Thyroid gland (tissue), 4 donors: ENCODE measurements at regions not wholly inside any gene's neighbourhood (a gene's known extent, or its start where the extent isn't known, plus 50 kb on each side); places are given as distances from the start of the nearest gene placed in this dataset.

Experiments used
- DNase-seq, 2 donors: peaks; one replicate each; pipeline ENCODE4 v3.0.0-alpha.2; 2019
- H3K27ac ChIP-seq, 3 donors: fragments of 200-600 bp; sonication (generic); 1 replicate in 2 of 3; 2 replicates in 1 of 3; pipeline ENCODE4 v1.5.1; 2016 to 2019; ENCODE audit warnings: mild to moderate bottlenecking in 1 of 3, moderate library complexity in 1 of 3
- H3K27me3 ChIP-seq: fragments of 200-600 bp; sonication (generic); one replicate; pipeline ENCODE4 v1.5.1; 2019
- H3K36me3 ChIP-seq, 2 donors: fragments of 200-600 bp; sonication (generic); one replicate each; pipeline ENCODE4 v1.5.1; 2016 to 2019
- H3K4me1 ChIP-seq, 2 donors: fragments of 200-600 bp; sonication (generic); one replicate each; pipeline ENCODE4 v1.5.1; 2017 to 2019
- H3K4me3 ChIP-seq, 3 donors: fragments of 200-600 bp; sonication (generic); replicated peaks in 1 of 3; 1 replicate in 2 of 3; 2 replicates in 1 of 3; pipeline ENCODE4 v1.5.1; 2016; ENCODE audit warnings: mild to moderate bottlenecking in 1 of 3
- H3K9me3 ChIP-seq: fragments of 200-600 bp; sonication (generic); one replicate; pipeline ENCODE4 v1.5.1; 2017
- POLR2A ChIP-seq, 2 donors: fragments of 450-650 bp; IDR thresholded peaks; one replicate each; pipeline ENCODE4 v1.6.1; 2017; ENCODE audit warnings: antibody characterized with exemption in 2 of 2, mild to moderate bottlenecking in 2 of 2, moderate library complexity in 1 of 2
- WGBS, 2 donors: methylation state at CpG; one replicate each; pipeline ENCODE4 v1.1.5; 2017; 5-methylcytosine and 5-hydroxymethylcytosine counted together
- intact Hi-C: fragments of 100-400 bp; cut with DNase I; formaldehyde crosslinking; loops from one replicate; pipeline ENCODE4 v1.15.1; 2023
- TF ChIP-seq, protein P1 (sequence below), 6 experiments: fragments of 200-600 bp in 3 of 6; fragments of 450-650 bp in 3 of 6; sonication (generic) in 3 of 6; IDR thresholded peaks; one replicate each; pipeline ENCODE4 v1.5.1; 2016 to 2019; ENCODE audit warnings: antibody characterized with exemption in 6 of 6, mild to moderate bottlenecking in 2 of 6, inconsistent platforms in 1 of 6, moderate library complexity in 1 of 6

DNA sequence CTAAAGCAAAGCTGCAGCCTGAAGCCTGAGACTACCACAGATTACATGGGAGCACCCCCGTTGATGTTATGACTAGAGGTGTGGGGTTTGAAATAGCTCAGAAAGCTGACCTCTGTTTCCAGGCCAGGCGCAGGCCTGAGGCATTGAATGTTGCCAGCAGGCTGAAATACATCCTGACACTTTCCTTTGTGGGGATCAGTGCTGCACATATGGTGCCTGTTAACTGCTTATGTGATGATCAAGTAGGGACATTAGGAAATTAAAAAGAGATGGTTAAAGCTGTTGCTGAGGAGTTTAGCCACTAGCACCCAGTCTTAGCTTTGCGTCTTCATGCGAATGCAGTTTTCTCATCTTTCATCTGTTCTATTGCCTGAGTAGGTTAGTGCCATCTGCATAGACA is 83.2 kb downstream of the CCNA1 start:
- intact Hi-C loops, result no loop called here
- Histone ChIP-seq H3K4me1 (no peaks in the 10 kb centered on the region), H3K4me3 (no peak overlapping the region), H3K36me3 (no peaks in the 10 kb centered on the region), H3K9me3 (no peaks in the 10 kb centered on the region), H3K27ac (no peak overlapping the region), H3K27me3 (no peaks in the 10 kb centered on the region)
- 87 to 89% methylated on average over 4 of the region's 4 CpGs for WGBS, 2 donors
- DNase-seq, result no peak
- TF ChIP-seq, protein P1, sequence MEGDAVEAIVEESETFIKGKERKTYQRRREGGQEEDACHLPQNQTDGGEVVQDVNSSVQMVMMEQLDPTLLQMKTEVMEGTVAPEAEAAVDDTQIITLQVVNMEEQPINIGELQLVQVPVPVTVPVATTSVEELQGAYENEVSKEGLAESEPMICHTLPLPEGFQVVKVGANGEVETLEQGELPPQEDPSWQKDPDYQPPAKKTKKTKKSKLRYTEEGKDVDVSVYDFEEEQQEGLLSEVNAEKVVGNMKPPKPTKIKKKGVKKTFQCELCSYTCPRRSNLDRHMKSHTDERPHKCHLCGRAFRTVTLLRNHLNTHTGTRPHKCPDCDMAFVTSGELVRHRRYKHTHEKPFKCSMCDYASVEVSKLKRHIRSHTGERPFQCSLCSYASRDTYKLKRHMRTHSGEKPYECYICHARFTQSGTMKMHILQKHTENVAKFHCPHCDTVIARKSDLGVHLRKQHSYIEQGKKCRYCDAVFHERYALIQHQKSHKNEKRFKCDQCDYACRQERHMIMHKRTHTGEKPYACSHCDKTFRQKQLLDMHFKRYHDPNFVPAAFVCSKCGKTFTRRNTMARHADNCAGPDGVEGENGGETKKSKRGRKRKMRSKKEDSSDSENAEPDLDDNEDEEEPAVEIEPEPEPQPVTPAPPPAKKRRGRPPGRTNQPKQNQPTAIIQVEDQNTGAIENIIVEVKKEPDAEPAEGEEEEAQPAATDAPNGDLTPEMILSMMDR (IDR thresholded peaks at IDR 0.05), result no peak
- TF ChIP-seq POLR2A (IDR thresholded peaks at IDR 0.05), result no peak

DNA sequence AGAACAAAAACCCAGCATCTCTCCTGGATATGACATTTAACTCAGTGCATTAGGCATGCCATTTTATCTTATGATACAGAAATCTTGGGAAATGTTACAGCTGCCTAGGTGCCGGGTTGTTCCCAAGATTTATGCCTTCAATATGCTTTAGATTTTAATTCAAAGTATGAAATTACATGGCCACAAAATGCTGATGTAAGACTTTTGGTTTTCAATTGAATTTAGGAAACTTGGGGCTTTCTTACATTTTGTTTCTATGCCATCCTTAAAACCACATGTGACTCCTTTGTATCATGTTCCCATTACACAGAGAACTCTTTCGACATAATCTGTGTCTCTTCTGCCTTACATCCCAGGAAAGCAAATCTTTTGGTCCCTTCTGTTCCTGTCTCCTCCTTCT is 83.9 kb downstream of the CCNA1 start:
- intact Hi-C loops, result no loop called here
- Histone ChIP-seq H3K27me3 (no peaks in the 10 kb centered on the region), H3K27ac (no peak overlapping the region), H3K4me3 (no peak overlapping the region), H3K9me3 (no peaks in the 10 kb centered on the region), H3K4me1 (no peaks in the 10 kb centered on the region), H3K36me3 (no peaks in the 10 kb centered on the region)
- DNase-seq, result no peak
- 73 to 94% methylated on average over 2 of the region's 2 CpGs for WGBS, 2 donors
- TF ChIP-seq, protein P1 (IDR thresholded peaks at IDR 0.05), result no peak

DNA sequence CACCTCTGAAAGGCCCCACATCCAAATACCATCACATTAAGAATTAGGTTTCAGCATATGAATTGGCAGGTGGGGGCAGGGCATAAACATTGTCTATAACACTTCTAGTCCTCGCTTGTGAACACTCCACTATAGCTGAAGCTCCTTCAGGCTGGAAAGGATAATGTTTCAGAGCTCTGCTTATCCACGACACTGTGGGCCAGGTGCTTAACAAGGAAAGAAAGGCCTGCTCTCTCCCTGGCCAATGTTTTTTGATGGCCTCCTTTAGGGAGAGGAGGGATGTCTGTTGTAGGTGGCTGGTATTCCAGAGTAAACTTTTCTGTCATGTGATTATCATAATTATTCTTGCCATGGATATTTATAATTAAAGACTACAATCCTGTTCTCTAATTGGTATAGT is 86.4 kb downstream of the CCNA1 start:
- Histone ChIP-seq H3K4me3 (no peak overlapping the region), H3K4me1 (no peaks in the 10 kb centered on the region), H3K9me3 (no peaks in the 10 kb centered on the region), H3K27ac (no peak overlapping the region), H3K36me3 (no peaks in the 10 kb centered on the region), H3K27me3 (no peaks in the 10 kb centered on the region)
- WGBS, 2 donors, result 95% methylated on average over 2 of the region's 2 CpGs
- no peak for TF ChIP-seq POLR2A (IDR thresholded peaks at IDR 0.05)
- TF ChIP-seq, protein P1 (IDR thresholded peaks at IDR 0.05), result no peak
- intact Hi-C loops, result no loop called here
- DNase-seq, result no peak

DNA sequence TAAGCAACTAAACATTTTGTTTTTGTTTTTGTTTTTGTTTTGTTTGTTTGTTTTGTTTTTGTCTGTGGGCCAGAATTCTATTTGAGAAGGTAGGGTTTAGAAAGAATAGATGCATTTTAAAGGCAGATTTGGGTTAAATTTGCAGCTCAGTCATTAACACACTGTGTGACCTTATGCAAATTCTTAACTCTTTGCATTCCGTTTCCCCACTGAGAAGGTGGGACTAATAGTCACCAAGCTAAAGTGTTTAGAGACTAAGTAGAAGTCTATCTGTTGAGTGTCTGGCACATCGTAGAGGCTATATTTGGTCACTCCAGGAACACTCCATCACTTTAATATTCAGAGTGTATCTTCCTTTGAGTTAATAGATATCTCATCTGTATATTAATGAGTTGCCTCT is 87.1 kb downstream of the CCNA1 start:
- Histone ChIP-seq H3K4me1 (no peaks in the 10 kb centered on the region), H3K27me3 (no peaks in the 10 kb centered on the region), H3K4me3 (no peak overlapping the region), H3K36me3 (no peaks in the 10 kb centered on the region), H3K27ac (no peak overlapping the region), H3K9me3 (no peaks in the 10 kb centered on the region)
- whole genome bisulfite sequencing, 2 donors, result 74 to 89% methylated on average over 2 of the region's 2 CpGs
- intact Hi-C loops, result no loop called here
- TF ChIP-seq, protein P1 (IDR thresholded peaks at IDR 0.05), result no peak
- no peak for TF ChIP-seq POLR2A (IDR thresholded peaks at IDR 0.05)
- no peak for DNase-seq

DNA sequence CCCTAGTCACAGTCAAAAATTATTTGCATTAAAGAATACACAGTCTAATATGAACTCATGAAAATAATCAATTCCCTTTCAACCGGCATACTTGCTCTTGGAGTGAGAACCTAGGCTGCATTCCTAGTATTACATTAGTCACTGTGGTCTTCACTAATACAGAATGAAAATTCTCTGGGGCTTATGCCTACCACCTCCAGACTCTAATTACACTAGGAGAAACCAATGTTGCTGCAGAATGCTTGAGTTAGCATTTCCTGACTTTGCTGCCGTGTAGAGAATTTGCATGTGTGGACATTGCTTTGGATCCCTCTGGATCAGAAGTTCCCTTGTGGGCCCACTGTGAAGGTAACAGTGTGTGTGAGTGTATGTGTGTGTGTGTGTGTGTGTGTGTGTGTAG is 87.8 kb downstream of the CCNA1 start:
- 70 to 74% methylated on average over 2 of the region's 2 CpGs for WGBS, 2 donors
- no peaks in the 10 kb centered on the region for H3K9me3 ChIP-seq
- H3K4me3 ChIP-seq, result no peak overlapping the region
- no peaks in the 10 kb centered on the region for H3K4me1 ChIP-seq
- no peaks in the 10 kb centered on the region for H3K27me3 ChIP-seq
- no peaks in the 10 kb centered on the region for H3K36me3 ChIP-seq
- no peak overlapping the region for H3K27ac ChIP-seq
- TF ChIP-seq POLR2A (IDR thresholded peaks at IDR 0.05), result no peak
- TF ChIP-seq, protein P1 (IDR thresholded peaks at IDR 0.05), result no peak
- DNase-seq, result no peak
- intact Hi-C loops, result no loop called here
